OCI-LY1 (cell line): ENCODE measurements at regions not wholly inside any gene's neighbourhood (a gene's known extent, or its start where the extent isn't known, plus 50 kb on each side); places are given as distances from the start of the nearest gene placed in this dataset.

Source experiments
- CTCF ChIP-seq: fragments of 200-600 bp; sonication (generic), shearing (Covaris generic); IDR thresholded peaks from 2 replicates; pipeline ENCODE4 v1.5.1; 2017; ENCODE audit warnings: mild to moderate bottlenecking, antibody characterized with exemption, low read length, moderate library complexity, mixed read lengths
- EZH2 ChIP-seq: fragments of 200-600 bp; sonication (generic), shearing (Covaris generic); IDR thresholded peaks from 2 replicates; pipeline ENCODE4 v1.8.0; 2017; ENCODE audit warnings: borderline replicate concordance, mixed run types, mild to moderate bottlenecking, antibody characterized with exemption, low read length, moderate library complexity, mixed read lengths

GRCh38 chr1:59074598-59074997, 222.3 kb upstream of the FGGY start:
- TF ChIP-seq CTCF (no peak), EZH2 (no peak)
